ENCODE measurements at regions not wholly inside any gene's neighbourhood (a gene's known extent, or its start where the extent isn't known, plus 50 kb on each side); places are given as distances from the start of the nearest gene placed in this dataset.
"Not testable (repeated sequence)": the region's sequence is repeated elsewhere in the genome, so short reads cannot be mapped to it uniquely, and the experiment has no call there.

DNA sequence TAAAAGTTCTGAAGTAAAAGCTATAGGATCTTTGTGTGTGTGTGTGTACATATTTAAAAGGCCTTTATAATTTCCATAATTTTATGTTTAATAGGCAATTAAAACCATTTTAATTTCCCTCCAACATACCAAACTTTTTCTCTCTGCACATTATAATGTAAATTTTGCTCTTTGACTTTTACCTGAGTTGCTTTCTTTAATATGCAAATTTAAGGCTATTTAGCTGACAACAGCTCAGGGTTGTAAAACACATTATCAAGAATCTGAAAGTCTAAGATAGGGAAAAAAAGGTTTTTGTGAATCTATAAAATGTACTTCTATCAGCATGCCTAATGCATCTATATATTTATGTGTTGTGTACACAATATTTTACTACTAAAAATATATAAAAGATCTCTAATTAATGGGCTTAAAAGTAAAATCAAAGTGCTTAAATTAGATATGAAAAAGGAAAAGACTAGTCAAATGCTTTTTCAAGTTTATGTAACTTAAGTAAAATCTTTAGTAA is 239.6 kb upstream of the RAI14 start:
- H3K36me3 ChIP-seq = no peaks in the 10 kb centered on the region
- no peaks in the 10 kb centered on the region for H3K27me3 ChIP-seq
- no peak overlapping the region for H3K4me3 ChIP-seq
- DNase-seq (ENCODE audit: low read depth in 1 of 2, low spot score in 1 of 2) = no peak
- no peak overlapping the region for H3K27ac ChIP-seq
- H3K4me1 ChIP-seq (ENCODE audit: low read depth) = no peaks in the 10 kb centered on the region
- no peaks in the 10 kb centered on the region for H3K9me3 ChIP-seq (ENCODE audit: low read depth)
- TF ChIP-seq, protein P1, sequence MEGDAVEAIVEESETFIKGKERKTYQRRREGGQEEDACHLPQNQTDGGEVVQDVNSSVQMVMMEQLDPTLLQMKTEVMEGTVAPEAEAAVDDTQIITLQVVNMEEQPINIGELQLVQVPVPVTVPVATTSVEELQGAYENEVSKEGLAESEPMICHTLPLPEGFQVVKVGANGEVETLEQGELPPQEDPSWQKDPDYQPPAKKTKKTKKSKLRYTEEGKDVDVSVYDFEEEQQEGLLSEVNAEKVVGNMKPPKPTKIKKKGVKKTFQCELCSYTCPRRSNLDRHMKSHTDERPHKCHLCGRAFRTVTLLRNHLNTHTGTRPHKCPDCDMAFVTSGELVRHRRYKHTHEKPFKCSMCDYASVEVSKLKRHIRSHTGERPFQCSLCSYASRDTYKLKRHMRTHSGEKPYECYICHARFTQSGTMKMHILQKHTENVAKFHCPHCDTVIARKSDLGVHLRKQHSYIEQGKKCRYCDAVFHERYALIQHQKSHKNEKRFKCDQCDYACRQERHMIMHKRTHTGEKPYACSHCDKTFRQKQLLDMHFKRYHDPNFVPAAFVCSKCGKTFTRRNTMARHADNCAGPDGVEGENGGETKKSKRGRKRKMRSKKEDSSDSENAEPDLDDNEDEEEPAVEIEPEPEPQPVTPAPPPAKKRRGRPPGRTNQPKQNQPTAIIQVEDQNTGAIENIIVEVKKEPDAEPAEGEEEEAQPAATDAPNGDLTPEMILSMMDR (IDR thresholded peaks at IDR 0.05; ENCODE audit: low read depth, low read length) = no peak

DNA sequence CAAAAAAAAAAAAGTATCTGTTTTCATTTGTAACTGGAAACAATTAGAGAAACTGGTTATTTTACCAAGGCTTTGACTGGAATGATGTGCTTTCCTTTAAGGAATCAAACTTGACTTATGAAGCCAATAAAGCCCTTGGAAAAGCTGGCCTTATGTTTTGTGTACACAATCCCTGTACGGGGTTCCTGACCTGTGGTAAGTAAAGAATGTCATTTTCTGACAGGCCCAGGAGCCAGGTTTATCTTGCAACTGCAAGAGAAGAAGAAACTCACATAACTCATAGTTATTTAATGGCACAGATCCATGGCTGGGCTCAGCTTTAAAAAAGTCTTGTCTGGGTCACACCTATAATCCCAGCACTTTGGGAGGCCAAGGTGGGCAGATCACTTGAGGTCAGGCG is 235.9 kb upstream of the RAI14 start:
- H3K4me1 ChIP-seq (ENCODE audit: low read depth); H3K27ac ChIP-seq; H3K9me3 ChIP-seq (ENCODE audit: low read depth); H3K36me3 ChIP-seq; DNase-seq (ENCODE audit: low read depth in 1 of 2, low spot score in 1 of 2); H3K27me3 ChIP-seq; H3K4me3 ChIP-seq: not testable (repeated sequence)

DNA sequence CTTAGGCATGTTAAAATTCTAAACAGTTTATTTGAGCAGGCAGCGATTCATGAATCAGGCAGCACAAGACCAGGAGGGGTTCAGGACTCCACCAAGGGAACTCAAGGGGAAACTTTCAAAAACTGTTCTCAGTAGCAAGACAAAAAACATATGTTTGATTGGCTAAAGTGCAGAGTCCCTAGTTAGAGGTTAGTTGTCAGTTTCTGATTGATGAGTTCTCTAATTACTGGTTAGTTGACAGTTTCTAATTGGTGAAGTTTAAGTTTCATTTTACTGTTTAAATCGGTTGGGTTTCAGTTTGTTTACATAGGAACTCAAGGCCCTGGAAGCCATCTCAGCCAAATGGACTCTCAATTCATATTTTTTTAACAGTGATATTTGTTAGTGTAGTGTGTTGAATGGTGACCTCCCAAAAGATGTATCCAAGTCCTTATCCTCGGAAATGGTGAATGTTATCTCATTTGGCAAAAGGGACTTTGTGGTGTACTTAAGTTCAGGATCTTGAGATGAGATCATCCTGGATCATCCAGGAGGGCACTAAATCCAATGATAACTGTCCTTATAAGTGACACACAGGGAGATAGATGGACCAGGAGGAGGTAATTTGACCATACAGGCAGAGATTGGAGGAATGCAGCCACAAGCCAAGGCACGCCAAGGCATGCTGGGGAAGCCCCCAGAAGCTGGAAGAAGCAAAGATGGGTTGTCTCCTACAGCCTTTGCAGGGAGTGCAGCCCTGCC is 219.2 kb upstream of the RAI14 start:
- H3K27me3 ChIP-seq = no peaks in the 10 kb centered on the region
- DNase-seq (ENCODE audit: low read depth in 1 of 2, low spot score in 1 of 2) = no peak
- H3K36me3 ChIP-seq = no peaks in the 10 kb centered on the region
- no peak overlapping the region for H3K4me3 ChIP-seq
- TF ChIP-seq, protein P1 (IDR thresholded peaks at IDR 0.05; ENCODE audit: low read depth, low read length) = no peak
- no peaks in the 10 kb centered on the region for H3K9me3 ChIP-seq (ENCODE audit: low read depth)
- no peak overlapping the region for H3K27ac ChIP-seq
- no peaks in the 10 kb centered on the region for H3K4me1 ChIP-seq (ENCODE audit: low read depth)

DNA sequence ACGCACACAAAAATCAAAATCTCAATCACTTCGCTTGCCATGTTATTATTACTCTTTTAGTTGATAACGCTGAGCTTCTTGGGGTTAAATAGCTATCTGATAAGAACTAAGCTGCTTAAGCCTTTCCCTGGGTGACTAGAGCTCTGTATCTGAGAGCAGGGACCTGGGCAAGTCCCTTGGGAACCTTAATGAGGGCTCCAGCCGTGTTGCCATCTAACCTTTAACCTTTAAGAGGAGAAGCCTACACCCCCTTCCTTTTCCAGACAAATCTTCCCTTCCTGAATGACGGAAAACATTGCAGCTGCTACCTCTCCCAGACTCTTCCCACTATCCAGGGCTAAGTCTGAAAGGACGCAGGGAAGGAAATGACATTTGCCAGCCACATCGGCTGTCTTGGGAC is 216.5 kb upstream of the RAI14 start:
- Histone ChIP-seq H3K9me3 (ENCODE audit: low read depth) (no peaks in the 10 kb centered on the region), H3K4me3 (no peak overlapping the region), H3K27ac (no peak overlapping the region), H3K4me1 (ENCODE audit: low read depth) (no peaks in the 10 kb centered on the region), H3K36me3 (no peaks in the 10 kb centered on the region), H3K27me3 (no peaks in the 10 kb centered on the region)
- TF ChIP-seq, protein P1 (IDR thresholded peaks at IDR 0.05; ENCODE audit: low read depth, low read length) = no peak
- DNase-seq (ENCODE audit: low read depth in 1 of 2, low spot score in 1 of 2) = no peak

DNA sequence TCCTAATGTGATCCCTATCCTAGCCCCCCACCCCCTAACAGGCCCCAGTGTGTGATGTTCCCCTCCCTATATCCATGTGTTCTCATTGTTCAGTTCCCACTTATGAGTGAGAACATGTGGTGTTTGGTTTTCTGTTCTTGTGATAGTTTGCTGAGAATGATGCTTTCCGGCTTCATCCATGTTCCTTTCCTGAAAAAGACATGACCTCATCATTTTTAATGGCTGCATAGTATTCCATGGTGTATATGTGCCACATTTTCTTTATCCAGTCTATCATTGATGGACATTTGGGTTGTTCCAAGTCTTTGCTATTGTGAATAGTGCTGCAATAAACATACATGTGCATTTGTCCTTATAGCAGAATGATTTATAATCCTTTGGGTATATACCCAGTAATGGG is 214.4 kb upstream of the RAI14 start:
- H3K27ac ChIP-seq; H3K9me3 ChIP-seq (ENCODE audit: low read depth); H3K36me3 ChIP-seq; H3K27me3 ChIP-seq; H3K4me3 ChIP-seq; H3K4me1 ChIP-seq (ENCODE audit: low read depth); DNase-seq (ENCODE audit: low read depth in 1 of 2, low spot score in 1 of 2): not testable (repeated sequence)

DNA sequence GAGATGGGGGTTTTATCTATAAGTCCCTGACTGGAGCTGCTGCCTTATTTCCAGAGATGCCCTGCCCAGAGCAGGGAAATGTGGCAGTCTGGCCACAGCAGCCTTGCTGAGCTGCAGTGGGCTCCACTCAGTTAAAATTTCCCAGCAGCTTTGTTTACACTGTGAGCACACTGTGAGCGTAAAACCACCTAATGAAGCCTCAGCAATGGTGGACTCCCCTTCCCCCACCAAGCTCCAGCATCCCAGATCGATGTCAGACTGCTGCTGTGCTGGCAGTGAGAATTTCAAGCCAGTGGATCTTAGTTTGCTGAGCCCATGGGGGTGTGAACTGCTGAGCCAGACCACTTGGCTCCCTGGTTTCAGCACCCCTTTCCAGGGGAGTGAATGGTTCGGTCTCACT is 208.7 kb upstream of the RAI14 start:
- Histone ChIP-seq H3K4me3 (no peak overlapping the region), H3K36me3 (no peaks in the 10 kb centered on the region), H3K27ac (no peak overlapping the region), H3K4me1 (ENCODE audit: low read depth) (no peaks in the 10 kb centered on the region), H3K27me3 (no peaks in the 10 kb centered on the region), H3K9me3 (ENCODE audit: low read depth) (no peaks in the 10 kb centered on the region)
- TF ChIP-seq, protein P1 (IDR thresholded peaks at IDR 0.05; ENCODE audit: low read depth, low read length) = no peak
- DNase-seq (ENCODE audit: low read depth in 1 of 2, low spot score in 1 of 2) = no peak
